ENCODE measurements at regions not wholly inside any gene's neighbourhood (a gene's known extent, or its start where the extent isn't known, plus 50 kb on each side); places are given as distances from the start of the nearest gene placed in this dataset.
"Not testable (repeated sequence)": the region's sequence is repeated elsewhere in the genome, so short reads cannot be mapped to it uniquely, and the experiment has no call there.

DNA sequence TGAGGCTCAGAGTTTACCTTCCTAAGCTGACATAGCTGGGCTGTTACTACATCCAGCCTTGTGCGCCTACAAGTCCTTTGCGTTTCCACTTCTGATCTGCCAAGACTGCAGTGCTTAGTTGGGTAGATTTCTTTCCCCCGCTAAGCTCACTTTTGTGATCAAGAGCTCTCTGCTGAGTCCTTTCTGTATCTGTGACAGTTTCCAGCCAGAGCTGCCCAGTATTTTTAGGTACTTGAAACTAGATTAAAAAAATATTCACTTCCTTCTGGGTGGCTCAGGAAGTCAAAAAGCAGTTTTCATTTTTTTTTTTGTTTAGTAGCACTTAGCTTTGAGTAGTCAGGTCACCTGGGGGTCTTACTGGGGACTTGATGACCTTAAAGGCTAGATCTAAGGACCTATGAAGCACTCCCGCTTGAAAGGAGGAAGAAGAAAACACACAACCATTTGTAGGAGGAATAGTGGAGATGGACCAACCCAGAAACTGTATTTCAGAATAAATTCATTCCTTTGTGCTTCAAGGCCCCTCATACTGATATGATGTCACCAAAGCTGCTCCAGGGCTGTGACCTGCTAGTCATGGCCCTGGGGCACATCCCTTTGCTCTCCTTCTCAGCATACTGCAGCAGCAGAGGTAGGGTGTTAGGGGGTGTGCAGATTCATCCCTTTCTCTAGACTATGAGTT lies 75.6 kb upstream of the HNF1B start:
- no peaks in the 10 kb centered on the region for H3K36me3 Mint-ChIP-seq
- no peak for DNase-seq (ENCODE audit: low spot score in 2 of 2)
- no peak overlapping the region for H3K27ac Mint-ChIP-seq
- no peaks in the 10 kb centered on the region for H3K4me1 Mint-ChIP-seq
- H3K4me3 Mint-ChIP-seq = no peak overlapping the region
- no peaks in the 10 kb centered on the region for H3K9me3 Mint-ChIP-seq
- peak; percentile 37 for ATAC-seq

DNA sequence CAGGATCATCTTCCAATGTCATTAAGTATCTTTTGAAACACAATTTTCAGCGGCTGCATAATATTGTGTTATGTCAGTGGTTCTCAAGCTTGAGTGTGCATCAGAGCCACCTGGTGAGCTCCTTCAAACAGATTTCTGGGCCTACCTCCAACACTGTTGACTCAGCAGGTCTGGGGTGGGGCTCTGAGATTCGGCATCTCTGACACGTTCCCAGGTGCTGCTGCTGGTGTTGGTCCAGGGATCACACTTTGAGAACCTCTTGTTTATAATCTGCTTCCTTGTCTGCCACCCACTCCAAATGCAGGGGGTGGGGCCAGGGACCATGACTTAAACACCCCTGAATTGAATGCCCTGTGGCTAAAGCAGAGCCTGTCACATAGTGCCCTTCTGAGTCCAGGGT lies 73.8 kb upstream of the HNF1B start:
- Mint-ChIP-seq H3K4me3 (no peak overlapping the region), H3K36me3 (no peaks in the 10 kb centered on the region)
- DNase-seq (ENCODE audit: low spot score in 2 of 2) = no peak

GRCh38 chr17:37816950-37817349 lies 72.1 kb upstream of the HNF1B start:
- no peaks in the 10 kb centered on the region for H3K4me1 Mint-ChIP-seq
- ATAC-seq (no peak), DNase-seq (ENCODE audit: low spot score in 2 of 2) (no peak)
- no peak overlapping the region for H3K4me3 Mint-ChIP-seq
- H3K9me3 Mint-ChIP-seq = no peaks in the 10 kb centered on the region
- H3K36me3 Mint-ChIP-seq = no peaks in the 10 kb centered on the region
- H3K27ac Mint-ChIP-seq = no peak overlapping the region

More for the DNA sequence above, 73.8 kb upstream of the HNF1B start:
- H3K4me1 Mint-ChIP-seq = no peaks in the 10 kb centered on the region
- H3K27ac Mint-ChIP-seq = no peak overlapping the region
- no peaks in the 10 kb centered on the region for H3K9me3 Mint-ChIP-seq
- no peak for ATAC-seq

DNA sequence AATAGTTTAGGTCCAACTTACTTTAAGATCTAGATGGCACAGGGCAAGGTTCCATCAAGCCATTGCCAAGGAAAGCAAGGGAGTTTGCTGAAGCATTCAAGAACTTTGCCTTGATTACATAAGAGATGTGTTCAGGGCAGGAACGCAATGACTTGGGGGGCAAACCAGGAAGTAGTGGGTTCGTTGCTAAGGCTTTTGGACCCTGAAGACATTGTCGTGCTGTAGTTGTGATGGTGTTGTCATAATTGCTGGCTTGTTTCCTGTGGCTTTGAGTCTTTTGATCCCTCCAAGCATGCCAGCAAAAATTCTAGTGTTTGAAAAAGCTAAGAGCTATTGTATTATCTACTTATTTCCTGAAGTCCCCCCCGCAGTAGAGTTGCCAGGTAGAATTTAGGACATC lies 70.7 kb upstream of the HNF1B start:
- no peak overlapping the region for H3K27ac Mint-ChIP-seq
- ATAC-seq (no peak), DNase-seq (ENCODE audit: low spot score in 2 of 2) (no peak)
- H3K9me3 Mint-ChIP-seq = no peaks in the 10 kb centered on the region
- H3K36me3 Mint-ChIP-seq = no peaks in the 10 kb centered on the region
- no peaks in the 10 kb centered on the region for H3K4me1 Mint-ChIP-seq
- no peak overlapping the region for H3K4me3 Mint-ChIP-seq

DNA sequence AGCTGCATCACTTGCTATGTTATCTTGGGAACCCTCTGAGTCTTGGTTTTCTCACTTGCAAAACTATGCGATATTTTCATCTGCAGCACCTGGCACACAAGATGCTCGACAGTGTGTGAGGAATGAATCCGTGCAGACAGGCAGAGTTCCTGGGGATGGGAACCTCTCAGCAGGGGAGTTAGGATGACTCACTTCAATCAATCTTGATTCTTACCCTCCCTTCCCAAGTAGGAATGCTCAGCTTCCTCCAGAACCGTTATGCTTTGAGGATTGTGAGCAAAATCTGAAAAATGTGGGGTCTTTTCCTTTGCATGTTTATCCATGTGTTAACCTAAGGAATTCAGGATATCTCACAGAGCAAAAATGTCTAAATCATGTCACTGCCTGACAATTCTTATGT lies 68.9 kb upstream of the HNF1B start:
- no peak for ATAC-seq
- no peak overlapping the region for H3K27ac Mint-ChIP-seq
- H3K9me3 Mint-ChIP-seq = no peaks in the 10 kb centered on the region

GRCh38 chr17:37808846-37809245 lies 64.0 kb upstream of the HNF1B start:
- not testable (repeated sequence) for H3K9me3 Mint-ChIP-seq; H3K27ac Mint-ChIP-seq; H3K36me3 Mint-ChIP-seq; H3K4me3 Mint-ChIP-seq; ATAC-seq; H3K4me1 Mint-ChIP-seq; DNase-seq (ENCODE audit: low spot score in 2 of 2)

More for the DNA sequence above, 68.9 kb upstream of the HNF1B start:
- Mint-ChIP-seq H3K4me1 (no peaks in the 10 kb centered on the region), H3K36me3 (no peaks in the 10 kb centered on the region), H3K4me3 (no peak overlapping the region)
- DNase-seq (ENCODE audit: low spot score in 2 of 2) = no peak

DNA sequence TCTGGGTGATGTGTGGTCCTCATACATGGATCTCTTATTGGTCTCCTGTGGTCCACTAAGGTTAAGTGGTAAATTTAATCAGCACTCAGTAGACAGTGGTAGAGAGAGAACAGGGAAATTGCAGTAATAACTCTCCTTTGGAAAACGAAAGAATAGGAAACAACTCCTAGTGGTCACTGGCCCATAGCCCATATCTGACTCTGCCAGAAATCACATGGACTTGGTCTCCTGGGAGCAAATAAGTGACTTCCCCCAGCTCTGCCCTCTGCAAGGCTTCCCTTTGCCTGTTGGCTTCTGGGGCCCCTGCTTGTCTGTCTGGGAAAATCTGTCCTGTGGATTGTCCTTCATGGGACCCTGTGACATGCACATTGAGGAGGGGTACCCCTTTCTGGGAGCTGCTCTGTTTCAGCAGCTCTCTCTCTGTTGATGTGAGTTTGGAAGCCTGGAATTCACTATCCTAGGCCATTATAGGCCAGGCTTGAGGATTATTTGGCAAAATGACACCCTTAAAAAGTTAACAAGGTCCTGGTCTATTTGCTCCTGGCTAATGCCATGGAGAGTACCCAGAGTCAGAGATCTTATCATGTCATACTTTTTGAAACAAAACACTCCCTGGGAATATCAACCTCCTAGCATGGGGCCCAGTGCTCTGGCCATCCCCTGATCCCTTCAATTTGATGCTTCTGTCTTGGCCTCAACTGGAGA lies 58.0 kb upstream of the HNF1B start:
- Mint-ChIP-seq H3K4me1 (no peaks in the 10 kb centered on the region), H3K36me3 (no peaks in the 10 kb centered on the region), H3K27ac (no peak overlapping the region), H3K4me3 (no peak overlapping the region), H3K9me3 (no peaks in the 10 kb centered on the region)
- ATAC-seq (no peak), DNase-seq (ENCODE audit: low spot score in 2 of 2) (no peak)

DNA sequence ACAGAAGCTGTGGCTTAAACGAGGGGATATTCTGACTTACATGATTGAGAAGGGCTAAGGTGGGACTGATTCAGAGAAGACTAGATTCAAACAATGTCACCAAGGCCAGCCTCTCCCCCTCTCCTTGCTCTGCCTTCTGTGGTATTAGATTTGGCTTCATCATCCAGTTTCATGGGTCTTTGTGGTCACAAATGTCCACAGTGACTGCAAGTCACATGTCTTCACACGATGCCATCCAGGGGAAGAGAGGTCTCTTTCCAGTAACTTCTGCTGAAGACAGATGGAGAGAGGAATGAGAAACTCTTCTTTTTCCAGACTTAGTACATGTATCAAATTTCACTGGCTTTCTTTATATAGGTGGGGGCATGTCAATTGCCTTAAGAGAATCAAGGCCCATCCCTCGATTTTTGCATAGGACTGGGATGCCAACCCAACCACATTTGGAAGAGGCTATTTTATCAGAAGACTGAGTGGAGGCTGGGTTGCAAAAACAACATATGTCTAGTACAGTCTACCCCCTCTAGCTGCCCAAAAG lies 57.3 kb upstream of the HNF1B start:
- H3K27ac Mint-ChIP-seq = no peak overlapping the region
- H3K4me3 Mint-ChIP-seq = no peak overlapping the region
- no peak for ATAC-seq
- H3K4me1 Mint-ChIP-seq = no peaks in the 10 kb centered on the region
- DNase-seq (ENCODE audit: low spot score in 2 of 2) = no peak
- no peaks in the 10 kb centered on the region for H3K36me3 Mint-ChIP-seq
- H3K9me3 Mint-ChIP-seq = no peaks in the 10 kb centered on the region

DNA sequence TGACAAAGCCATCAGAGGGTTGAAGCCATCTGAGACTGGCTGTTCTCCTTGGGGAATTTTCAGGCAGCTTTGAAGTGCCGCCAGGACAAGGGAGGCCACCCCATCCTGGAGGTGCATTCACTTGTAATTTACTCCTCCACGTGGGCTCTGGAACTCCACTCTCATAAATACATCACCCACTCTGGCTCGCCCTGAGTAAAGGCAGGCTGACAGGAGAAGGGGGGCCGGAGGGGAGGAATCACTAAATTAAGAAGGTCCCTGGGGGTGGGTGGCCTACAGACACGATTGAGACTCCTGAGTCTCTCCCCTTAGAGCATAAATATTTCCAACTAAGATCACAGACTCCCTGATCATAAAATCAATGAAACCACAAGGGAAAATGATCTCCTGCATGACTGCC lies 56.3 kb upstream of the HNF1B start:
- Mint-ChIP-seq H3K4me1 (no peaks in the 10 kb centered on the region), H3K4me3 (no peak overlapping the region), H3K36me3 (no peaks in the 10 kb centered on the region), H3K9me3 (no peaks in the 10 kb centered on the region), H3K27ac (no peak overlapping the region)
- ATAC-seq (no peak), DNase-seq (ENCODE audit: low spot score in 2 of 2) (no peak)

- DNase-seq (ENCODE audit: low spot score in 2 of 2) (no peak), ATAC-seq (no peak)
- H3K36me3 Mint-ChIP-seq = no peaks in the 10 kb centered on the region
- no peaks in the 10 kb centered on the region for H3K4me1 Mint-ChIP-seq
- no peak overlapping the region for H3K27ac Mint-ChIP-seq
- no peaks in the 10 kb centered on the region for H3K9me3 Mint-ChIP-seq
- H3K4me3 Mint-ChIP-seq = no peak overlapping the region
These were observed 52.3 kb upstream of the HNF1B start for GRCh38 chr17:37797206-37797605.

- Mint-ChIP-seq H3K4me3 (no peak overlapping the region), H3K36me3 (no peaks in the 10 kb centered on the region), H3K9me3 (no peaks in the 10 kb centered on the region), H3K4me1 (no peaks in the 10 kb centered on the region), H3K27ac (no peak overlapping the region)
- no peak for ATAC-seq
- DNase-seq (ENCODE audit: low spot score in 2 of 2) = no peak
These were observed 51.2 kb upstream of the HNF1B start for GRCh38 chr17:37796076-37796475.

Data from stimulated activated effector memory CD8-positive, alpha-beta T cell treated with anti-CD3 and anti-CD28 coated beads, Interleukin-12 subunit alpha, Interleukin-12 subunit beta, amount 100 ng/mL, for 72 hours (primary cell).